AG20443 (cell line): ENCODE measurements at regions not wholly inside any gene's neighbourhood (a gene's known extent, or its start where the extent isn't known, plus 50 kb on each side); places are given as distances from the start of the nearest gene placed in this dataset.
A peak's percentile ranks its signal among the peaks of the same experiment; 100 is the strongest.

ENCODE experiments used
- DNase-seq: peaks from one replicate; pipeline ENCODE4 v3.0.0; 2012; ENCODE audit warnings: low spot score, mixed read lengths

- no peak for DNase-seq
Measured at GRCh38 chr5:54679686-54680085, 162.1 kb downstream of the SNX18 start.

- no peak for DNase-seq
Measured at GRCh38 chr5:54678737-54679136, 161.2 kb downstream of the SNX18 start.

- no peak for DNase-seq
Measured at GRCh38 chr5:54676481-54677340, 159.2 kb downstream of the SNX18 start.

GRCh38 chr5:54673523-54674225 is 156.1 kb downstream of the SNX18 start:
- no peak for DNase-seq

GRCh38 chr5:54672871-54673270 is 155.3 kb downstream of the SNX18 start:
- no peak for DNase-seq

GRCh38 chr5:54671681-54672080 is 154.1 kb downstream of the SNX18 start:
- no peak for DNase-seq

- DNase-seq: peak; percentile 30
Measured at GRCh38 chr5:54671111-54671531, 153.6 kb downstream of the SNX18 start.

- DNase-seq: no peak
Measured at GRCh38 chr5:54670281-54670680, 152.7 kb downstream of the SNX18 start.

- DNase-seq: no peak
Measured at GRCh38 chr5:54669845-54670244, 152.3 kb downstream of the SNX18 start.

- peak; percentile 40 for DNase-seq
Measured at GRCh38 chr5:54669285-54669684, 151.7 kb downstream of the SNX18 start.

GRCh38 chr5:54668096-54668495 is 150.5 kb downstream of the SNX18 start:
- no peak for DNase-seq

- no peak for DNase-seq
Measured at GRCh38 chr5:54667136-54667535, 149.6 kb downstream of the SNX18 start.

- peak; percentile 76 for DNase-seq
Measured at GRCh38 chr5:54663866-54664265, 146.3 kb downstream of the SNX18 start.

GRCh38 chr5:54661111-54661510 is 143.6 kb downstream of the SNX18 start:
- no peak for DNase-seq

GRCh38 chr5:54659700-54660131 is 142.2 kb downstream of the SNX18 start:
- no peak for DNase-seq

GRCh38 chr5:54658010-54658409 is 140.5 kb downstream of the SNX18 start:
- DNase-seq: peak; percentile 65

- DNase-seq: no peak
Measured at GRCh38 chr5:54656261-54656728, 138.7 kb downstream of the SNX18 start.

- DNase-seq: no peak
Measured at GRCh38 chr5:54655761-54656160, 138.2 kb downstream of the SNX18 start.

GRCh38 chr5:54655266-54655665 is 137.7 kb downstream of the SNX18 start:
- no peak for DNase-seq

- DNase-seq: no peak
Measured at GRCh38 chr5:54653956-54654614, 136.5 kb downstream of the SNX18 start.

- no peak for DNase-seq
Measured at GRCh38 chr5:54651482-54652076, 134.0 kb downstream of the SNX18 start.

- DNase-seq: no peak
Measured at GRCh38 chr5:54649041-54649504, 131.5 kb downstream of the SNX18 start.
